Retinal pigment epithelial cell (primary cell): ENCODE measurements at regions not wholly inside any gene's neighbourhood (a gene's known extent, or its start where the extent isn't known, plus 50 kb on each side); places are given as distances from the start of the nearest gene placed in this dataset.
A peak's percentile ranks its signal among the peaks of the same experiment; 100 is the strongest.

Experiments
- DNase-seq: peaks from one replicate; pipeline ENCODE4 v3.0.0-alpha.2; 2010; ENCODE audit warnings: low read depth
- H3K4me3 ChIP-seq: 2 replicates; pipeline ENCODE4 v1.5.1; 2011; ENCODE audit warnings: mild to moderate bottlenecking, low read length, control low read depth, moderate library complexity
- TF ChIP-seq, protein P1 (sequence below): conservative IDR thresholded peaks from 2 replicates; pipeline ENCODE4 v1.5.1; 2011; ENCODE audit warnings: low read depth, low read length, control low read depth, inconsistent platforms

DNA sequence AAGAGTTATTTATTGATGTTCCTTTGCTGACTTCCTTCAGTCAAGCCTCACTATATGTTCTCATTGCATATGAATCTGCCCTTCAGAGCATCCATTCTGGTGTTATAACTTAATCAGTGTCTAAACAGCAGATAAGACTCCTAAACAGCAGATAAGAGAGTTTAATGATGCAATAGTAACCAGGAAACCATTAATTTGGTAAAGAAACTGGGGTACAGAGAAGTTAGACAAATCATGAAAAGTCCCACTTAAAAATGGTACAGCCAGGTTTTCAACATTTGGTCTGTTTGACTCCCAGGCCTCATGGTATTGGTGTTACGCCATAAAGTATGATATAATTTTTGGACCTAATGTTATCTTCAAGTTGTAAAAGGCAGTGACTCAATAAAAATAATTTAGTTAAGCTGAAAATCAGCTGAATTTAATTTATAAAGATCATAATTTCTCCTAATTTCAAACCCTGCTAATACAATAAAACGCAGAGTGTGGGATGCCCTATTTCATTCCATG is 127.4 kb upstream of the DST start:
- no peak for DNase-seq
- TF ChIP-seq, protein P1, sequence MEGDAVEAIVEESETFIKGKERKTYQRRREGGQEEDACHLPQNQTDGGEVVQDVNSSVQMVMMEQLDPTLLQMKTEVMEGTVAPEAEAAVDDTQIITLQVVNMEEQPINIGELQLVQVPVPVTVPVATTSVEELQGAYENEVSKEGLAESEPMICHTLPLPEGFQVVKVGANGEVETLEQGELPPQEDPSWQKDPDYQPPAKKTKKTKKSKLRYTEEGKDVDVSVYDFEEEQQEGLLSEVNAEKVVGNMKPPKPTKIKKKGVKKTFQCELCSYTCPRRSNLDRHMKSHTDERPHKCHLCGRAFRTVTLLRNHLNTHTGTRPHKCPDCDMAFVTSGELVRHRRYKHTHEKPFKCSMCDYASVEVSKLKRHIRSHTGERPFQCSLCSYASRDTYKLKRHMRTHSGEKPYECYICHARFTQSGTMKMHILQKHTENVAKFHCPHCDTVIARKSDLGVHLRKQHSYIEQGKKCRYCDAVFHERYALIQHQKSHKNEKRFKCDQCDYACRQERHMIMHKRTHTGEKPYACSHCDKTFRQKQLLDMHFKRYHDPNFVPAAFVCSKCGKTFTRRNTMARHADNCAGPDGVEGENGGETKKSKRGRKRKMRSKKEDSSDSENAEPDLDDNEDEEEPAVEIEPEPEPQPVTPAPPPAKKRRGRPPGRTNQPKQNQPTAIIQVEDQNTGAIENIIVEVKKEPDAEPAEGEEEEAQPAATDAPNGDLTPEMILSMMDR, result no peak
- H3K4me3 ChIP-seq, result no peak overlapping the region

DNA sequence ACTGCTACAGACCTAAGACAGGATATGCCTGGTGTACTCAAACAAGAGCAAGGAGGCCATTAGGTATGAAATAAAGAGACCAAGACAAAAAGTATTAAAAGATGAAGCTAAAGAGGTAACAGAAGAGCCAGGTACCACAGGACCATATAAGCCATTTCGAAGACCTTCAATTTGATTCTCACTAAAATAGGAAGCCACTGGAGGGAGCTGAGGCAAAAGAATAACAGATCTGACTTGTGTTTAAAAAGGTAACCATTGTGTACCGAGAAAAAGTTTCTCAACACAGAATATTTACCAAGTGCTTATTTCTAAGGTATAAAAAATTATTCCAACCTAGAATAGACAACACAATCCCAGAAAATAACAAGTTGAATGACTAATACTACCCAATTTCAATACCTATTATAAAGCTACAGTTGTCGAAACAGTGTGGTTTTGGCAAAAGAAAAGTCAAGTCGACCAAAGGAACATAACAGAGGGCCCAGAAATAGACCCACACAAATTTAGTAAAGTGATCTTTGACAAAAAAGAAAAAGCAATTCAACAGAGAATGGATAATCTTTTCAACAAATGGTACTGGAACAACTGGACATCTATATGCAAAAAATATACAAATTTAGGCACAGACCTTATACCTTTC is 125.3 kb upstream of the DST start:
- DNase-seq, result no peak
- TF ChIP-seq, protein P1, result peak; percentile 14
- H3K4me3 ChIP-seq, result no peak overlapping the region

DNA sequence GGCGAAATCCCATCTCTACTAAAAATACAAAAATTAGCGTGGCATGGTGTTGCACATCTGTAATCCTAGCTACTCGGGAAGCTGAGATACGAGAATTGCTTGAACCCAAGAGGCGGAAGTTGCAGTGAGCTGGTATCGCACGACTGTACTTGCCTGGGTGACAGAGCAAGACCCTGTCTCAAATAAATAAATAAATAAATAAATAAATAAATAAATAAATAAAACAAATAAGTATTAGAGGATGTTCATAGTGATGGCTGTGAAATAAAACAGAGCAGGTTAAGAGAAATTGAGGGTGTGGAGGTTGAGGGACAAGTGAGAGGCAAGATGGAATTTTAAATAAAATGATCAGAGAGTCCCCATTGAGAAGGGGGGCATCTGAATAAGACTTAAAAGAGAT is 124.7 kb upstream of the DST start:
- DNase-seq, result no peak
- H3K4me3 ChIP-seq, result no peak overlapping the region
- TF ChIP-seq, protein P1, result no peak

DNA sequence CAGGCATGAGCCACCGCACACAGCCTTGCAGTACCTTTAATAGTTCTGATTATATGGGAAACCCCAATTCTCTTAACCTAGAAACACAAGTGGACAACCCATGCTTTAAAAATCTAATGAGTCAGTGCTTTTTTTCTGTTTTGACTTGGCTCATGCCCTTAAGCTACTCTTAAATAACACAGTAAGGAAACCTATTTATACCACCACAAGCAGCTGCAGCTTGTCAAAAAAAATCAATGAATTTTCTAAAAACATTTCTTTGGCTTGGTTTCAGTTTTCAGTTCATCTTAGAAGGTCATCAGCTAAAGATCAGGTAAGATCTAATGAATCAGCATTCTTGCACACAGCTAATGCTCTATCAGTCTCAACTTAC is 124.1 kb upstream of the DST start:
- DNase-seq, result peak; percentile 36
- TF ChIP-seq, protein P1, result no peak

DNA sequence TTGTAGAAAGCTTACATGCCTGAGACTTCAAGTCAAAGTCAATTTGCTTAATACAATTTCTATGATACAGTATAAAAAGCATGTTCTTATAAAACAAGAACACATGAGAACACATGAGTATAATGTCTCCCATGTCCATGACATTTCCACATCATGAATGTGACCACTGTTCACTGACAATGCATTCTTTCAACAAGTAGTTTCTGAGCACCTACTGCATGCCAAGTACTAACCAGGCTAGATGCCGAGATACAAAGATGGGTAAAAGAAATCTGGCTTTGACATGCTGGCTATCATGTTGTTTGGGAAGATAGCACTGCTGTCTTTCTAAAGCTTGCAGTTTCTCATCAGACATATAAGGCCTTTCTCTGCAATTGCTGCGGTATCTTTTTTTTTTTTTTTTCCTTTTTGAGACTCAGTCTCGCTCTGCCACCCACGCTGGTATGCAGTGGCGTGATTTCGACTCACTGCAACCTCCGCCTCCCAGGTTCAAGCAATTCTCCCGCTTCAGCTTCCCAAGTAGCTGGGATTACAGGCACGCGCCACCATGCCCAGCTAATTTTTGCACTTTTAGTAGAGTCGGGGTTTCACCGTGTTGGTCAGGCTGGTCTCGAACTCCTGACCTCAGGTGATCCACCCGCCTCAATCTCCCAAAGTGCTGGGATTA is 123.6 kb upstream of the DST start:
- DNase-seq, result no peak
- TF ChIP-seq, protein P1, result no peak
- no peak overlapping the region for H3K4me3 ChIP-seq

More for the DNA sequence above, 124.1 kb upstream of the DST start:
- H3K4me3 ChIP-seq, result no peak overlapping the region

DNA sequence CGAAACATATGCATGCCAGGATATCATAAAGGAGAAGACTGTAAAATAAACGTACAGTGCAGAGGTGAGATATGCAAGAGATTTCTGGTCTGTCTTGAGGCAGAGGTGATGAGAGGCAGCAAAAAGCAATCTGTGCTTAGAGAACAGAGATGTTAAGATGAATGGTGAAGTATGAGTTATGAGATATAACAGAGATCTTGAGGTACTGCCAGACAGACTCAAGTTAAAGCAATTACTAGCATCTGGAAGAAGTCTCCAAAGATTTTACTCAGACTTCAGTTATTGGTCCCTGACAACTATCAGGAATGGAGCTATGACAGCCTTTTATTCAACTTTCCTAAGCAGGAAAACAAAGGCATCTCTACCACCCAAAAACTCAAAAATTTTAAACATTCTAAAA is 122.8 kb upstream of the DST start:
- no peak for DNase-seq
- TF ChIP-seq, protein P1, result no peak
- no peak overlapping the region for H3K4me3 ChIP-seq

DNA sequence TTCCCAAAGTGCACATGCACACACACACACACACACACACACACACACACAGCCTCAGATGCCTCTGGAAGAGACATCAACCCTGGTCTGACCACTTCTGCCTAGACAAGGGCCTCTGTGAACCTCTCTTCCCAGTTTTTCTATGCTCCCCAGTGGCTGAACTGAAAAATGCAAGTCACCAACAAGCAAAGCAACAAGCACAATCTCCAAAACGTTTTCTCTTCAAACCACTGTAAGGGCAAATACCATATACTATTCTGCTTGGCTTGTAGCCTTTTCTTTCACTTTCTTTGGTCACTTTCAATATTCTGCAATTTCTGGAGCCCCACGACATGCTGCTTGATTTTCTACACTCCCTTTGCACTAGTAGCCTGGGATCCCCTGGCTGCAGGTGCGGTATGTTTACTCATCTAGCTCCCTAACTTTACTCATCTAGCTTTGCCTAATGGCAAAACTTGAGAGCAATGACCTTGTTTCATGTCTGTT is 121.4 kb upstream of the DST start:
- no peak for DNase-seq
- TF ChIP-seq, protein P1, result peak; percentile 53
- no peak overlapping the region for H3K4me3 ChIP-seq
